SU-DHL-6 (cell line): ENCODE measurements at regions not wholly inside any gene's neighbourhood (a gene's known extent, or its start where the extent isn't known, plus 50 kb on each side); places are given as distances from the start of the nearest gene placed in this dataset.

Source experiments
- H2AFZ ChIP-seq: fragments of 200-600 bp; sonication (generic); 2 replicates; pipeline ENCODE4 v1.6.1; 2014; ENCODE audit warnings: low read depth, mild to moderate bottlenecking, moderate library complexity, mixed read lengths, antibody characterized with exemption, low read length; ENCODE audit not compliant: severe bottlenecking
- H3F3A ChIP-seq: fragments of 200-600 bp; shearing (Covaris generic); 2 replicates; pipeline ENCODE4 v1.6.0; 2016; ENCODE audit warnings: antibody characterized with exemption, mild to moderate bottlenecking; ENCODE audit not compliant: insufficient read depth
- H3K27ac ChIP-seq: fragments of 200-600 bp; sonication (generic); 2 replicates; pipeline ENCODE4 v1.5.1; 2016; ENCODE audit warnings: low read depth, mild to moderate bottlenecking, low read length, moderate library complexity, mixed read lengths
- H3K27me3 ChIP-seq: fragments of 200-600 bp; sonication (generic), shearing (Covaris generic); 2 replicates; pipeline ENCODE4 v1.6.0; 2014; ENCODE audit warnings: mild to moderate bottlenecking, low read length
- H3K36me3 ChIP-seq: fragments of 200-600 bp; sonication (generic); 2 replicates; pipeline ENCODE4 v1.6.1; 2014; ENCODE audit warnings: mild to moderate bottlenecking, low read length, mixed read lengths
- H3K4me2 ChIP-seq: fragments of 300-600, 200-600 bp; shearing (Covaris generic), sonication (generic); 2 replicates; pipeline ENCODE4 v1.6.0; 2014; ENCODE audit warnings: low read length, low read depth, mild to moderate bottlenecking; ENCODE audit not compliant: poor library complexity, severe bottlenecking
- H3K4me3 ChIP-seq: fragments of 200-600 bp; sonication (generic); 2 replicates; pipeline ENCODE4 v1.5.1; 2014; ENCODE audit warnings: antibody characterized with exemption, low read length, mild to moderate bottlenecking, mixed read lengths; ENCODE audit not compliant: insufficient read depth, poor library complexity, severe bottlenecking
- H3K79me2 ChIP-seq: fragments of 200-600 bp; sonication (generic); 2 replicates; pipeline ENCODE4 v1.6.1; 2014; ENCODE audit warnings: mild to moderate bottlenecking, low read length, moderate library complexity; ENCODE audit not compliant: insufficient read depth
- H3K9ac ChIP-seq: fragments of 200-600 bp; sonication (generic); 2 replicates; pipeline ENCODE4 v1.7.0; 2014; ENCODE audit warnings: mild to moderate bottlenecking, low read length
- H3K9me2 ChIP-seq: fragments of 200-600 bp; sonication (generic); replicated peaks from 2 replicates; pipeline ENCODE4 v1.6.1; 2014; ENCODE audit warnings: low read length; ENCODE audit not compliant: insufficient read depth
- H3K9me3 ChIP-seq: fragments of 200-600 bp; sonication (generic); 2 replicates; pipeline ENCODE4 v1.6.1; 2014; ENCODE audit warnings: low read length, mixed read lengths; ENCODE audit not compliant: insufficient read depth
- H4K20me1 ChIP-seq: fragments of 200-600 bp; sonication (generic); 2 replicates; pipeline ENCODE4 v1.6.1; 2014; ENCODE audit warnings: low read depth, mild to moderate bottlenecking, antibody characterized with exemption, low read length, moderate library complexity, mixed read lengths
- CTCF ChIP-seq: fragments of 200-600 bp; sonication (generic); IDR thresholded peaks from one replicate; pipeline ENCODE4 v1.5.1; 2017; ENCODE audit warnings: antibody characterized with exemption, mild to moderate bottlenecking, low read length, moderate library complexity; ENCODE audit not compliant: insufficient read depth, poor library complexity, severe bottlenecking
- EZH2phosphoT487 ChIP-seq: fragments of 200-600 bp; sonication (generic), shearing (Covaris generic); conservative IDR thresholded peaks from 2 replicates; pipeline ENCODE4 v1.6.1; 2018; ENCODE audit warnings: mild to moderate bottlenecking, antibody characterized with exemption, low read length, moderate library complexity, mixed read lengths

- no peak overlapping the region for H3K9ac ChIP-seq
- no peak overlapping the region for H3K27ac ChIP-seq
- no peak overlapping the region for H3K4me3 ChIP-seq
- H3K4me2 ChIP-seq, result no peak overlapping the region
- no peaks in the 10 kb centered on the region for H3K79me2 ChIP-seq
- TF ChIP-seq CTCF, result no peak
- TF ChIP-seq EZH2phosphoT487, result no peak
- H3K9me3 ChIP-seq, result no peaks in the 10 kb centered on the region
- H3F3A ChIP-seq, result no peaks in the 10 kb centered on the region
- H3K27me3 ChIP-seq, result no peaks in the 10 kb centered on the region
- H3K36me3 ChIP-seq, result no peaks in the 10 kb centered on the region
- no peaks in the 10 kb centered on the region for H3K9me2 ChIP-seq
- no peak overlapping the region for H2AFZ ChIP-seq
- no peaks in the 10 kb centered on the region for H4K20me1 ChIP-seq
These were observed 287.6 kb downstream of the SOX2 start for GRCh38 chr3:181999314-181999713.

GRCh38 chr3:182000447-182000846, 288.7 kb downstream of the SOX2 start:
- H3K27me3 ChIP-seq, result no peaks in the 10 kb centered on the region

GRCh38 chr3:182005219-182005618, 293.5 kb downstream of the SOX2 start:
- Histone ChIP-seq H3K9me2 (no peaks in the 10 kb centered on the region), H2AFZ (no peak overlapping the region), H3K9ac (no peak overlapping the region), H3K4me2 (no peak overlapping the region), H3K36me3 (no peaks in the 10 kb centered on the region), H4K20me1 (no peaks in the 10 kb centered on the region), H3F3A (no peaks in the 10 kb centered on the region), H3K27ac (no peak overlapping the region), H3K27me3 (no peaks in the 10 kb centered on the region), H3K79me2 (no peaks in the 10 kb centered on the region), H3K4me3 (no peak overlapping the region), H3K9me3 (no peaks in the 10 kb centered on the region)
- TF ChIP-seq EZH2phosphoT487 (no peak), CTCF (no peak)

More at GRCh38 chr3:182000447-182000846, 288.7 kb downstream of the SOX2 start:
- Histone ChIP-seq H3K4me3 (no peak overlapping the region), H3K9me2 (no peaks in the 10 kb centered on the region), H3K9ac (no peak overlapping the region), H3K9me3 (no peaks in the 10 kb centered on the region), H2AFZ (no peak overlapping the region), H3K27ac (no peak overlapping the region), H3F3A (no peaks in the 10 kb centered on the region), H4K20me1 (no peaks in the 10 kb centered on the region), H3K79me2 (no peaks in the 10 kb centered on the region), H3K36me3 (no peaks in the 10 kb centered on the region), H3K4me2 (no peak overlapping the region)
- TF ChIP-seq EZH2phosphoT487 (no peak), CTCF (no peak)
